Caco-2 (cell line): ENCODE measurements at regions not wholly inside any gene's neighbourhood (a gene's known extent, or its start where the extent isn't known, plus 50 kb on each side); places are given as distances from the start of the nearest gene placed in this dataset.

ENCODE experiments used
- BruUV-seq: library from RNA; stranded (reverse); fragments of 400-500 nt; replicated peaks from 2 replicates; lab custom pipeline; 2021; lab: Mats Ljungman, UMichigan
- CTCF ChIA-PET: fragments of 300-600 bp; sonication (Branson Sonifier 250); formaldehyde crosslinking; loops from one replicate; lab custom pipeline; 2022; ENCODE audit warnings: antibody characterized with exemption; lab: Charles Lee
- POLR2A ChIA-PET: fragments of 300-600 bp; sonication (Branson Sonifier 250); formaldehyde crosslinking; loops from one replicate; lab custom pipeline; 2022; ENCODE audit warnings: antibody characterized with exemption; lab: Charles Lee
- DNase-seq, 2 experiments: peaks; one replicate each; pipeline versions ENCODE4 v3.0.0 to v3.0.0-alpha.2; 2020 to 2022
- H3K27me3 ChIP-seq: replicated peaks from 2 replicates; pipeline ENCODE4 v1.6.0; 2011; ENCODE audit warnings: low read length; ENCODE audit not compliant: control insufficient read depth, insufficient read depth
- H3K36me3 ChIP-seq: 2 replicates; pipeline ENCODE4 v1.5.1; 2011; ENCODE audit warnings: low read length; ENCODE audit not compliant: control insufficient read depth, insufficient read depth
- H3K4me1 ChIP-seq: fragments of 250-450 bp; sonication (Bioruptor Pico); 2 replicates; pipeline ENCODE4 v1.5.1; 2020; ENCODE audit warnings: mild to moderate bottlenecking
- H3K4me3 ChIP-seq: 2 replicates; pipeline ENCODE4 v1.5.1; 2011; ENCODE audit warnings: low read depth, mild to moderate bottlenecking, control low read depth, low read length
- H3K9me3 ChIP-seq: fragments of 250-450 bp; sonication (Bioruptor Pico); 2 replicates; pipeline ENCODE4 v1.5.1; 2020; ENCODE audit warnings: mild to moderate bottlenecking, moderate library complexity
- H3K27ac Mint-ChIP-seq: one replicate; pipeline ENCODE4 v1.8.0; 2022; ENCODE audit warnings: mixed read lengths; ENCODE audit not compliant: unreplicated experiment
- H3K27me3 Mint-ChIP-seq: one replicate; pipeline ENCODE4 v1.8.0; 2022; ENCODE audit warnings: mixed read lengths; ENCODE audit not compliant: insufficient read depth, unreplicated experiment
- H3K36me3 Mint-ChIP-seq: one replicate; pipeline ENCODE4 v1.8.0; 2022; ENCODE audit warnings: mild to moderate bottlenecking, mixed read lengths; ENCODE audit not compliant: insufficient read depth, unreplicated experiment
- H3K4me1 Mint-ChIP-seq: one replicate; pipeline ENCODE4 v1.8.0; 2022; ENCODE audit warnings: low read depth, mixed read lengths; ENCODE audit not compliant: unreplicated experiment
- H3K4me3 Mint-ChIP-seq: one replicate; pipeline ENCODE4 v1.8.0; 2022; ENCODE audit warnings: mild to moderate bottlenecking, moderate library complexity, mixed read lengths; ENCODE audit not compliant: unreplicated experiment
- H3K9me3 Mint-ChIP-seq: one replicate; pipeline ENCODE4 v1.8.0; 2022; ENCODE audit warnings: mixed read lengths; ENCODE audit not compliant: unreplicated experiment
- intact Hi-C: fragments of 100-400 bp; cut with micrococcal nuclease; formaldehyde crosslinking; loops from one replicate; pipeline ENCODE4 v1.10.0; 2022; ENCODE audit not compliant: unreplicated experiment
- TF ChIP-seq, protein P1 (sequence below), 2 experiments: fragments of 200-600 bp in 1 of 2; IDR thresholded peaks; 1 replicate in 1 of 2; 2 replicates in 1 of 2; pipeline versions ENCODE4 v1.5.1 to v1.8.0; 2011 to 2022; ENCODE audit warnings: antibody characterized with exemption in 1 of 2, control low read depth in 1 of 2, inconsistent platforms in 1 of 2, low read depth in 1 of 2, low read length in 1 of 2, mild to moderate bottlenecking in 1 of 2, moderate library complexity in 1 of 2; ENCODE audit not compliant: insufficient read depth in 1 of 2, severe bottlenecking in 1 of 2, unreplicated experiment in 1 of 2

DNA sequence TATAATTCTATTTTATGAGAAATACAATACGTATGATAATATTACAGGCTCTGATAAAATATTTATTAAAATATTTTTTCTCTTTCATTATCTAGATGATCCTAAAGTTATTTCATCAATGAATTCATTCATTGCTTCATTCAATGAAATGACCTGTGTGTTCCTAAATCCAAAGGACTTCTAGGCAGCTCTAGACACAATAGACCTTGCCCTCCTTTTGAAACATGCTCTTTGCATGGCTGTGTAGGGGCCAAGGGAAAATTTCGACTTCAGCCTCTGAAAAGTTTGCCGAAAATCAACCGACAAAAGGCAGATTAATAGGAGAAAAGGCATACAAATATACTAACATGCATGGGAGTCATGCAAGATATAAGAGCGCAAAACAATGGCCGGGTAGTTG, 402.0 kb downstream of the ELAVL2 start:
- no peaks in the 10 kb centered on the region for H3K4me1 Mint-ChIP-seq
- no peak overlapping the region for H3K4me3 Mint-ChIP-seq
- no peak for DNase-seq
- Histone ChIP-seq H3K4me1 (no peaks in the 10 kb centered on the region), H3K36me3 (no peaks in the 10 kb centered on the region), H3K9me3 (no peaks in the 10 kb centered on the region), H3K4me3 (no peak overlapping the region), H3K27me3 (no peaks in the 10 kb centered on the region)
- POLR2A ChIA-PET = no interaction called here
- no TSS peak for BruUV-seq
- H3K27me3 Mint-ChIP-seq = peaks cover 2% of the 10 kb centered on the region
- TF ChIP-seq, protein P1, sequence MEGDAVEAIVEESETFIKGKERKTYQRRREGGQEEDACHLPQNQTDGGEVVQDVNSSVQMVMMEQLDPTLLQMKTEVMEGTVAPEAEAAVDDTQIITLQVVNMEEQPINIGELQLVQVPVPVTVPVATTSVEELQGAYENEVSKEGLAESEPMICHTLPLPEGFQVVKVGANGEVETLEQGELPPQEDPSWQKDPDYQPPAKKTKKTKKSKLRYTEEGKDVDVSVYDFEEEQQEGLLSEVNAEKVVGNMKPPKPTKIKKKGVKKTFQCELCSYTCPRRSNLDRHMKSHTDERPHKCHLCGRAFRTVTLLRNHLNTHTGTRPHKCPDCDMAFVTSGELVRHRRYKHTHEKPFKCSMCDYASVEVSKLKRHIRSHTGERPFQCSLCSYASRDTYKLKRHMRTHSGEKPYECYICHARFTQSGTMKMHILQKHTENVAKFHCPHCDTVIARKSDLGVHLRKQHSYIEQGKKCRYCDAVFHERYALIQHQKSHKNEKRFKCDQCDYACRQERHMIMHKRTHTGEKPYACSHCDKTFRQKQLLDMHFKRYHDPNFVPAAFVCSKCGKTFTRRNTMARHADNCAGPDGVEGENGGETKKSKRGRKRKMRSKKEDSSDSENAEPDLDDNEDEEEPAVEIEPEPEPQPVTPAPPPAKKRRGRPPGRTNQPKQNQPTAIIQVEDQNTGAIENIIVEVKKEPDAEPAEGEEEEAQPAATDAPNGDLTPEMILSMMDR (IDR thresholded peaks at IDR 0.05; ENCODE audit: insufficient read depth in 1 of 2, low read depth in 1 of 2, low read length in 1 of 2, severe bottlenecking in 1 of 2, unreplicated experiment in 1 of 2) = no peak
- no peak overlapping the region for H3K27ac Mint-ChIP-seq
- intact Hi-C loops = no loop called here
- no peaks in the 10 kb centered on the region for H3K9me3 Mint-ChIP-seq
- CTCF ChIA-PET = no interaction called here
- no peaks in the 10 kb centered on the region for H3K36me3 Mint-ChIP-seq

DNA sequence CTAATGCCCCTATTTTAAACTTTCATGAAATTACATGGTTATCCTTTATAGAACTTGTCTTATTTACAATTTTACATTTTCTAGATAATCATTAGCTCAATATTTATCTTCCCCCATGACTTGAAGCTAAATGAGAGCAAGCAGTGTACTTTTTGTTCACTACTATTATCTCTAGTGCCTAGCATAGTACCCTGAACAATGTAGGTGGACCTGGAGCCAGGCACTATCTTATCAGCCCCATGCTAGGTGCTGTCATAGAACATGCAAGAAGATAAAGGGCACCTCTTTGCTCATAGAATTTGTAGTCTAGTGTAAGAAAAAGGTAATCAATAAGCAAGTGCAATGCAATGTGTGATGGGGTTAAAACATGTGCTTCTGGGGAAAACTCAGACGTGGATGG, 399.9 kb downstream of the ELAVL2 start:
- H3K27ac Mint-ChIP-seq = no peak overlapping the region
- ChIA-PET POLR2A (no interaction called here), CTCF (no interaction called here)
- no peaks in the 10 kb centered on the region for H3K27me3 ChIP-seq
- no peaks in the 10 kb centered on the region for H3K9me3 ChIP-seq
- no peaks in the 10 kb centered on the region for H3K4me1 Mint-ChIP-seq
- H3K4me3 ChIP-seq = no peak overlapping the region
- H3K36me3 ChIP-seq = no peaks in the 10 kb centered on the region
- no peaks in the 10 kb centered on the region for H3K4me1 ChIP-seq
- peaks cover 2% of the 10 kb centered on the region for H3K27me3 Mint-ChIP-seq
- no peaks in the 10 kb centered on the region for H3K9me3 Mint-ChIP-seq
- intact Hi-C loops = no loop called here
- no TSS peak for BruUV-seq
- DNase-seq = no peak
- H3K36me3 Mint-ChIP-seq = no peaks in the 10 kb centered on the region
- no peak overlapping the region for H3K4me3 Mint-ChIP-seq
- TF ChIP-seq, protein P1 (IDR thresholded peaks at IDR 0.05; ENCODE audit: insufficient read depth in 1 of 2, low read depth in 1 of 2, low read length in 1 of 2, severe bottlenecking in 1 of 2, unreplicated experiment in 1 of 2) = no peak

DNA sequence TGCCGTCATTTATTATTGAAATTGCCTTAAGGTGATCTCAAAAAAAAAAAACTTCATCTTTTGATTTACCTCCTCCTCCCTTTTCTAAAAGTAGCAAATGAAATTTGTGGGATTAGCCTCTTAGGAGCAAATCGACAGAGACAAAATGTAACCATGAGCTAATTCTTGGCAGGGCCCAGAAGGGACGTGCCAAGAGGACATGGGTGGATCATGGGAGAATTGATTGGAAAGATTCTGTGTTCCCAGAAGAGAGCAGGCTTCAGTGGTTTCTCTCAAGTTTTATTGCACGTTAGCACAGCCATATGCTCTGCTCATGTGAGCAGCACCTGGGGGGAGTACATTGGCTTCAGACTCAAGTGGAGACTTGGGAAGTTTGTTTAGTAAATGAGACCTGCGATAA, 394.6 kb downstream of the ELAVL2 start:
- Mint-ChIP-seq H3K9me3 (no peaks in the 10 kb centered on the region), H3K27ac (no peak overlapping the region), H3K27me3 (peaks cover 1% of the 10 kb centered on the region), H3K4me1 (no peaks in the 10 kb centered on the region), H3K36me3 (no peaks in the 10 kb centered on the region), H3K4me3 (no peak overlapping the region)
- TF ChIP-seq, protein P1 (IDR thresholded peaks at IDR 0.05; ENCODE audit: insufficient read depth in 1 of 2, low read depth in 1 of 2, low read length in 1 of 2, severe bottlenecking in 1 of 2, unreplicated experiment in 1 of 2) = no peak
- Histone ChIP-seq H3K36me3 (no peaks in the 10 kb centered on the region), H3K4me1 (no peaks in the 10 kb centered on the region), H3K9me3 (no peaks in the 10 kb centered on the region), H3K4me3 (no peak overlapping the region), H3K27me3 (no peaks in the 10 kb centered on the region)
- ChIA-PET CTCF (no interaction called here), POLR2A (no interaction called here)
- no peak for DNase-seq
- no TSS peak for BruUV-seq
- intact Hi-C loops = no loop called here
